NCI-H524 (cell line): ENCODE measurements at regions not wholly inside any gene's neighbourhood (a gene's known extent, or its start where the extent isn't known, plus 50 kb on each side); places are given as distances from the start of the nearest gene placed in this dataset.
"Not testable (repeated sequence)": the region's sequence is repeated elsewhere in the genome, so short reads cannot be mapped to it uniquely, and the experiment has no call there.

Experiments
- DNase-seq, 2 experiments: peaks; one replicate each; lab custom pipeline; 2025; lab: John Stamatoyannopoulos, UW

GRCh38 chr11:86147004-86147403 lies 78.1 kb upstream of the PICALM start:
- no peak for DNase-seq

GRCh38 chr11:86145439-86146156 lies 76.7 kb upstream of the PICALM start:
- no peak for DNase-seq

- no peak for DNase-seq
Observed at GRCh38 chr11:86144846-86145245, 76.0 kb upstream of the PICALM start.

- DNase-seq = not testable (repeated sequence)
Observed at GRCh38 chr11:86144087-86144486, 75.2 kb upstream of the PICALM start.

GRCh38 chr11:86143087-86144030 lies 74.5 kb upstream of the PICALM start:
- no peak for DNase-seq

GRCh38 chr11:86142170-86142569 lies 73.3 kb upstream of the PICALM start:
- no peak for DNase-seq

- no peak for DNase-seq
Observed at GRCh38 chr11:86141727-86142126, 72.8 kb upstream of the PICALM start.

- DNase-seq = no peak
Observed at GRCh38 chr11:86140334-86140990, 71.6 kb upstream of the PICALM start.

- DNase-seq = no peak
Observed at GRCh38 chr11:86138958-86139357, 70.1 kb upstream of the PICALM start.

GRCh38 chr11:86136538-86136937 lies 67.7 kb upstream of the PICALM start:
- no peak for DNase-seq

- no peak for DNase-seq
Observed at GRCh38 chr11:86135319-86135714, 66.4 kb upstream of the PICALM start.

GRCh38 chr11:86134580-86135318 lies 65.9 kb upstream of the PICALM start:
- DNase-seq = no peak

- no peak for DNase-seq
Observed at GRCh38 chr11:86132667-86133249, 63.9 kb upstream of the PICALM start.

- no peak for DNase-seq
Observed at GRCh38 chr11:86129740-86130540, 61.1 kb upstream of the PICALM start.

- DNase-seq = no peak
Observed at GRCh38 chr11:86128914-86129313, 60.0 kb upstream of the PICALM start.

- no peak for DNase-seq
Observed at GRCh38 chr11:86126862-86127261, 58.0 kb upstream of the PICALM start.

- no peak for DNase-seq
Observed at GRCh38 chr11:86124251-86125233, 55.7 kb upstream of the PICALM start.

- DNase-seq = no peak
Observed at GRCh38 chr11:86122773-86123172, 53.9 kb upstream of the PICALM start.

- DNase-seq = no peak
Observed at GRCh38 chr11:86120807-86121206, 51.9 kb upstream of the PICALM start.
